GM19240 (cell line): ENCODE measurements at regions not wholly inside any gene's neighbourhood (a gene's known extent, or its start where the extent isn't known, plus 50 kb on each side); places are given as distances from the start of the nearest gene placed in this dataset.
"Not testable (repeated sequence)": the region's sequence is repeated elsewhere in the genome, so short reads cannot be mapped to it uniquely, and the experiment has no call there.

ENCODE experiments used
- DNase-seq: peaks from one replicate; pipeline ENCODE4 v3.0.0; 2011; ENCODE audit warnings: low spot score; ENCODE audit not compliant: insufficient read length

DNA sequence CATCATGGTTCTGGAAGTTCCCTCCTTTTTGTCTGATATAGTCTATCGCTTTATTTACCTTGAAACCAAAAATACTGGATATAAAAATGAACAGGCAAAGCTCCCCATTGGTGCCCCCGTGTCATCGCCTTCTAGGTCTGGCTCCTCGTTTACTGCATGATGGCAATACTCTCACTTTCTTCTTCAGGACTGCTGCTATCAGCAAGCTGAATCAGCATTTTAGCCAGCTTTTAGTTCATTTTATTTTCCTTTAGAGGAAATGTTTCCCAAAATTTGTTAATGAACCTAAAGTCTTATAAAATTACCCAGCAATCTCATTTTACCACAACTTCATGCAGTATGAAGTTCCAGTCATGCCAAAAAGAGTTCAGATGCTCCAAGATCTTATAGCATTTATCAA lies 80.5 kb downstream of the ZIC3 start:
- DNase-seq = no peak

DNA sequence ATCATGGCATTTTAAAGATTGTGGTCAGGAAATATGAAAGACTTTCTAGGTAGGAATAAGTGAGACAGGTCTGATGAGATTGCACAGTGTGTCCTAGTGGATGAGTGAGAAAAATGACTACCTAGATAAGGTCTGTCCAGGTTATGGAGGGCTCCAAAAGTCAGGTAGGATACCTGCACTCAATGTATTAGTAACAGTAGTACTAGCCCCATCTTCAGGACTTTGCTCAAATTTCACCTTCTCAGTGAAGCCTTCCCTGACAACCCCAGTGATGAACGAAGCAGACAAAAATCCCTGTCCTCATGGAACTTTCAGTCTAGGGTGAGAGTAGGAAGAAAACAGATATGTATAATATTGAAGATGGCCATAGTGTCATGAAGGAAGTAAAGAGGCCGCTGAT lies 85.7 kb downstream of the ZIC3 start:
- no peak for DNase-seq

DNA sequence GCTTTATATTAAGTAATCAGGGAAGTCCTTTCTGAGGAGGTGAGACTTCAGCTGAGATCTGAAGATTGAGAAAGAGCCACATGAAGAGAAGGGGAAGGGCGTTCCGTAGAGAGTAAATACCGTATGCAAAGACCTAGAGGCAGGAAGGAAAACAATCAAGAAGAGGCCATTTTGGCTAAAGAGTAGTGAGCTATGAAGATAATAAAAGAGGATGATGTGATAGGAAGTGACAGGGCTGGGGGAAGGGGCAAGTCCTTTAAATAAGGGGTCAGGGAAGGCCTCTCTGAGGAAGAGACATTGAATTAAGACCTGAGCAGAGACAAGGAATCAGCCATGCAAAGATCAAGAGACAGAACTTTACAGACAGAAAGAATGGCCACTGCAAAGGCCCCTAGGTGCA lies 86.2 kb downstream of the ZIC3 start:
- DNase-seq = no peak

DNA sequence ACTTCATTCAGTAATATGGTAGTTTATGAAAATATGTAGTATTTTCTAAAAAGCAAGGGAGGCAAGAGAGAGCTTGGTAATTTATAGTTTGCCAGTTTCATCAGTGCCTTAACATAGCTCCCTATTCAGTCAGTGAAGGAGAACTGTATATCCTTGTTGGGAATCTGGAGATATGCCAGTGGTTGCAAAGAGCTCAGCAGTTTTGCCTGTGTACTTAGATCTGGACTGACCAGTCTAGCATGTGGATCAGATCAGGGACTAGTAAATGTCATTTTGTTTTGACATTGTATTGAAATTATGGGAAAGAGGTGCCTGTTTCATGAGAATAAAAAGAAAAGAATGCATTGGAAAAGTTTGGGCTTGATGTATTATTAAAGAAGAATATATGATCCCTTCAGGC lies 88.6 kb downstream of the ZIC3 start:
- no peak for DNase-seq

DNA sequence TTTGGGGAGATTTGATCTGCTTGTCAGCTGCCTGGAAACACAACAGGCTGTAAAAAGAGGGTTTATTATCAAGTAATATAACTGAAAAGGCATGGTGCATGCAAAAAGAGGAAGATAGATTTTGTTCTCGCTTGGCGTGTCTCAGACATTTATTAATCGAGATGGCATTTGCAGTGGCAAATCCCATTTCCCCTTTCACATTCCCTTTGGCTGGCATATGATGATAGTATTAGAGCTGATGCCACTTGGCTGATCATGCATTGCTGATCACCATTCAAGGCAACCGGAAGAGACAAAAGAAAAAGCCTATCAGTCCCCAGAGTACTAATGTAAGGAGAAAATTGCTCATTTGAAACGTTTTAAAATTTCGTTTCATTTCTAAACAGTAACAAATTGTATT lies 101.8 kb downstream of the ZIC3 start:
- no peak for DNase-seq

DNA sequence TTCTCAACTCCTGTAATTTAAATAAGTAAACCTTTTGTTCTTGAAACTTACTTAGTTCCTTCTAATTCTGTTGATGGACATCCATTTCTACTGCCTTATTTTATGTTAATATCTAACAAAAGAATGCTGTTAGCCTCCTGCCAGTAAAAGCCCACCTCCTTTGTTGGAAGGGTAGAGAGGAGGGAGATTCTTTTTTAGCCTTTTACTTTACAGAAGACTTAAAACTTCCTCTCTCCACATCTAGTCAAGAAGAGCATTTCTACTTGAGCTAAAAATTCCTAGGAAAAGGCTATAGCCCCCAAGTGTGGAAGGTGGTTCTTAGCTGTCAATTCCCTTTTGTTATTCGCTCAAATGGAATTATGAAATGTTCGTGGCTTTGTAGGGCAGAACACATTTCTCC lies 118.7 kb downstream of the ZIC3 start:
- no peak for DNase-seq

DNA sequence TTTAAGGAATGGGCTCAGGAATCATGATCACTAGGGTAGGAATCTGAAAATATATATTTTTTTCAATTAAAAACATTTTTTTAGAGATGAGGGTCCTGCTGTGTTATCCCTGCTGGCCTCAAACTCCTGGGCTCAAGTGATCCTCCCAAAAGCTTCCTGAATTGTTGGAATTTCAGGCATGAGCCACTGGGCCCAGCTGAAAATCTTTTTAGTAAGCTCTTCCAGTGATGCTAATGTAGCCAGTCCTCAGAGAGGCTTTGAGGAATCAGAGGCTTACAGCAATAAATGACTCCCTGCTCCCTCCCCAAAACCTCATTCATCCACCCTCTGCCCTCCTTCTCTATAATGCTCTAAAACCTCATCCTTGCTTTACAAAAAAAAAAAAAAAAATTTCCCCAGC lies 129.5 kb downstream of the ZIC3 start:
- no peak for DNase-seq

DNA sequence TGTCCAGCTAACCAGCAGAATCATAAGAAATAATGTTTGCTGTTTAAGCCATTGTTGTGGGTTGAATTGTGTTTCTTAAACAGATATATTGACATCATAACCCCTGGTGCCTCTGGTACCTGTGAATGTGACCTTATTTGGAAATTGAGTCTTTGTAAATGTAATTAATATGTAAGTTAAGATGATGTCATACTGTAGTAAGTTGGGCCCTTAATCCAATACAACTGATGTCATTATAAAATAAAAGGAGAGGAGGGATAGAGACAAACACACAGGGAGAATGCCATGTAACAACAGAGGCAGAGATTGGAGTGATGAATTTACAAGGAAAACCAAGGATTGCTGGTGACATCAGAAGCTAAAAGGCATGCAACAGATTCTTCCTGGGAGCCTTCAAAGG lies 141.4 kb downstream of the ZIC3 start:
- no peak for DNase-seq

DNA sequence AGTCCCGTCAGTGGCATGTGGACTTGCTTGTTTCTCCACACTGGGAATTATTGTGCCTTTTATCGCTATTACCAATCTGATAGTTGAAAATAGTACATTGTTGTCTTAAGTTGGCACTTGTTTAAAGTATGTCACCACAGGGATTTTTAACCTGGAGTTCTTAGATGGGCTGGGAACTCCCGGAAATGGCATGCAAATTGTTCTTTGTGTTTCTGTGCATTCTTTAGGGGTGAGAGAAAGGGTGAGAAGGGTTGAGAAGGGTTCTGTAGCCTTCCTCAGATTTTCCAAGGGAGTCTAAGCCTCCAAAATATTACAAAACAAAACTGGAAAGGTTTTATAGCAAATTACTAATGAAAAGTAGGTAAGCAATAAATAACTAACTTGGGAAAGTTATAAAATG lies 176.9 kb downstream of the ZIC3 start:
- DNase-seq = no peak

DNA sequence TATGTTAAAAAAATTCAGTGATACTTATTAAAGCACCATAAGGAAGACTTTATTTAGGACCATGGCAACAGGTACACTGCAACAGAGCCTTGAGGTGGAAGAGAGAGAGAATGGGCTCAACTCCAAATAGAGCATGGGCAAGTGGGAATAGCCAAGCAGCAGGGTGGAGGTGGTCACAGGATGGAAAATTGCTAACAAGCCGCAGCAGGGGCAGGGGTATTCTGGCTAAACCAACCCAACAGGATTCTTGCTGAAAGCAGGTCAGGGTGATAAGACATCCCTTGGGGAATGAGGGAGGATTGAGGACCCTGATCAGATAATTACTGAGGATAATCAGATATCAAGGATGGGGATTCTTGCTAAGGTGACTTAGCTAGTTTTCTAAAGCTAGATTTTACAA lies 177.5 kb downstream of the ZIC3 start:
- no peak for DNase-seq

DNA sequence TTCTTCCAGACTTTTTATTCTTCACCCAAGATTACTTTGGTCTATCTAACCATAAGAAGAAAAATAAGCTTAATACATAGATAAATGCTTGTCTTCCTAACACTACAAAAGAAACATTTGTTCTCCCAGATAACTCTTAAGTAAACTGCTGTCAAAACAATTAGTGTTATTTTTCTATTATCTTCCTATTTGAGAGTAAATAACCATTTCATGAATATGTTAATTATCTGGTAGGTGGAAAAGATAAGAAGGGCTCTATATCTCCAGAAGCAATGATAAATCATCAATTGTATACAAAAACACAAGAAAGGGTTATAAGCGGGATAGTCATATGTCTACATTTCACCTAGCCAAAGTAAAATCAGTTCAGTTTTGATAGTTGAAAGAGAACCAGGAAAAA lies 180.4 kb downstream of the ZIC3 start:
- no peak for DNase-seq

DNA sequence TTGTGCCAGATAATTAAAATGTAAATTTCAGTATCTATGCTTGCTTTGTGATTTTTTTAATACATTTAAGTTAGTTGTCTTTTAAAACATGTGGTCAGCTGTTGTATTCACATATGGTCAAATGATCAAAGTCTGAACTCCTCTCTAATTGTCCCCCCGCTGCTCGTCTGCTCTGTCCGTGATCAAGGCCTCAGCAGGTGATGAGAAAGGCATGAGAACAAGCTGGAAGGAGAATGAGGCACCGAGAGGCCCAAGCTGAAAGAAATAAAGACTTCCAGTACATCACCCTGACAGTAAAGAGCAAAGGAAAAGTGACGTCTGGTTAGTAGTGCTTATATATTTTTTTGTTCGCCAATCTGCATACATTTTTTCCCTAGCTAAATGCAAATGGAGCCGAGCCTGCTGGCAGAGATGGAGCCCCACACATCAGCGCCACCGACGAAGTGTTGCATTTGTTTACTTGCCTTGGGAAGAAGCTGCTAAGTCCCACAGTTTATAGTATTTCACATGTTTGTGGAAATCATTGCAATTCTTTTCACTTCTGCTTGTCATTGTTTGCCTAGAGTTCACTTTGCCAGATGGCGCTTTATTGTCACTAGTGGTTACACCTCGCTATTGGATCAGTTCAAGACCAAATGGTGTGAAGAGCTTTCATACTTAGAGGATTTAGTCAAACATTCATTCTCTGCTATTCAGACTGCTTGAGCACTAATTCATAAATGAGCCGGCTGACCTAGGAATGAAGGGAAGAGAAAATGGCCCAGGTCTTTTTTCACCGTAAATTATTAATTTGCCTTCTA lies 181.5 kb downstream of the ZIC3 start:
- no peak for DNase-seq

DNA sequence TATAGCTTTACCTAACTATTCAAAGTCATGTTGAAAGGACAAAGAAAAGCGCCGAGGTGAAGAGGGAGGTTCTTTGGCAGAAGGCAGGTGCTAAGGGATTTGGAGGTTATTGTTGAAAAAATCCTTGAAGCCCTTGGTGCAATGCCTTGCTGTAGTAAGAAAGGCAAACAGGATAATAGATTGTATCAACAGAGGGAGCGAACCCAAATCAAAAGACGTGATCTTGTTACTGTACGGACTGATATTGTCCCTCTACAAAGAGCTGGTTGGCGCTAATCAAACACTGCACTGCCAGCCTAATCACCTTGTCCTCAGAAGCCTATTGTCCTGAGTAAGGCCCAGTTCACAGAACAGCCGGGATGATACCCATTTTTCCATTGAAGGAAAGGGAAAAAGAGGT lies 182.9 kb downstream of the ZIC3 start:
- DNase-seq = no peak

DNA sequence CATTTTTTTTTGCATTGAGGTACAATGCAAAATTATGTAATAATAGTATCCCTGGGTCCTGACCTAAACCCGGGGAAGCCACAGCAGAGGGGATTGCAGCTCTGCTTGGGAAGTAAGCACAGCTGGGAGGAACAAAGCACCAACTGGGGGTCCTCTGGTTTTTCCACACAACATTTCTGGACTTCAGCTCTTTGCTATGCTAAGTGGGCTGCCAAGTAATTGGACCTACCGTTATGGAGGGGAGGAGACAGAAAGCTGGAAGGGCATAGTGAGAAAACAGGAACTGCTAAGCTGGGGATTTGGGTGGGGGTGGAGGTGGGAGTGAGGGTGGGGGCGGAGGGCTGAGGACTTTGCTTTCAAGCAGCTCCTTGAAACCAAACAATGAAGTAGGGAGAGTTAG lies 183.3 kb downstream of the ZIC3 start:
- no peak for DNase-seq

DNA sequence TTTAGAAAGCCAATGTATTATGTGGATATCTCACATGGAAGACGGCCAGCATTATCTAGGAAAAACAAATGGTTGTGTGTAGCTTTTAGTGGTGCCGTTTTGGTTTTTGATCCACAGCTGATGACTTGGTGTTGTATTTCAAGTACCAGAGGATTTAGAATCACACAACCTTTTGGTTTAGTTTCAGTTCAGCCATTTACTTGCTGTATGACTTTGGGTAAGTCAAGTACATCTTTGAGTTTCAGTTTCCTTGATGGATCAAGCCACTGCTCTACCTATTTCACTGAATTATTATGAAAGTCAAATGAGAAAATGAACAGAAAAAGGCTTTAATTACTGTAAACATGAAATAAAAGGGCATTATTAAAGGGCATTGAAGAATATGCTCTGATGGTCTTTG lies 205.6 kb downstream of the ZIC3 start:
- no peak for DNase-seq

DNA sequence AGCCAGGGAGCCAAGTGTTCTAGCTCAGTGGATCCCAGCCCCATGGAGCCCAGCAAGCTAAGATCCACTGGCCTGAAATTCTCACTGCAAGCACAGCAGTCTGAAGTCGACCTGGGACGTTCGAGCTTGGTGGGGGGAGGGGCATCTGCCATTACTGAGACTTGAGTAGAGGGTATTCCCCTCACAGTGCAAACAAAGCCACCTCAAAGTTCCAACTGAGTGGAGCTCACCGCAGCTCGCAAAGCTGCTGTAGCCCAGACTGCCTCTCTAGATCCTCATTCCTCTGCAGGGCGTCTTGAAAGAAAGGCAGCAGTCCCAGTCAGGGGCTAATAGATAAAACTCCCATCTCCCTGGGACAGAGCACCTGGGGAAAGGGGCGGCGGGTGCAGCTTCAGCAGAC lies 226.3 kb downstream of the ZIC3 start:
- DNase-seq = no peak

DNA sequence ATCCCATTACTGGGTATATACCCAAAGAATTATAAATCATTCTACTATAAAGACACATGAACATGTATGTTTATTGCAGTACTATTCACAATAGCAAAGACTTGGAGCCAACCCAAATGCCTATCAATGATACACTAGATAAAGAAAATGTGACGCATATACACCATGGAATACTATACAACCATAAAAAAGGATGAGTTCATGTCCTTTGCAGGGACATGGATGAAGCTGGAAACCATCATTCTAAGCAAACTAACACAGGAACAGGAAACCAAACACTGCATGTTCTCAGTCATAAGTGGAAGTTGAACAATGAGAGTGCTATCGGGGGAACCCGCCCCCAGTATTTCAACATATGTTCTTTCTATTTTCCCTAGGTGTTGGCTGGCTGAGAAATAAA lies 232.0 kb downstream of the ZIC3 start:
- not testable (repeated sequence) for DNase-seq

DNA sequence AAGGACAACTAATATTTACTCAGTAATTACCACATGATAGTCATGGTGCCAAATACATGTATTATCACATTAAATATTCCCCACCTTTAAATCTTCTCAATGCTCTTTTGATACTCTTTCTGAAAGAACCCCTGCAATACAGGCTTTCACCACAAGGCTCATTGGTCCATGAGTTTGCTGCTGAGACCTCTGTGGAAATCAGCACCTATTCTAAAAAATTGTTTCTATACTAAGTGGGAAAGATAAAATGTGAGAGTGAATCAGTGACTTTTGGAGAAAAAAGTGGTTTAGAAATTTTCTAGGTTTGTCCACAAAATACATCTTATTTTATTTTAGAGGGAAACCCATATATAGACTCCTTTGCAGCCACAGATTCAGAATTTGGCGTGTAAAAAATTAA lies 257.3 kb downstream of the ZIC3 start:
- DNase-seq = no peak

DNA sequence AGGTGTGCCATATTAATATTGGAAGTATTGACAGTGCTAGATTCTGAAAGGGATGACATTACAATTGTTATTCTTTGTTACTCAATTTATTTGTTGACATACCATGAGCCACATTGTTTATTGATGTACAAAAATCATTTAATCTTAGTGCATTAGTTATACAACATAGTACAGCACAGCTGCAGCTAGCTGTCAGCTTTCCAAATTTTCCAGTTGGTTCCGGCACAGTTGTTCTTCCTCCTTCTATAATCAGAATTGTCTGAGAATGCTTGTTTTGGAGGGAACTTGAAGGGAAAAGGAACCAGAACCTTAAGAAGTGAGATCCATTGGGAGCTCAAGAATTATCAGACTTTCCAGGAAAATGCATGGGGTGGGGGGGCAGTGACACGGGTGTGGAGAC lies 281.4 kb downstream of the ZIC3 start:
- DNase-seq = no peak

DNA sequence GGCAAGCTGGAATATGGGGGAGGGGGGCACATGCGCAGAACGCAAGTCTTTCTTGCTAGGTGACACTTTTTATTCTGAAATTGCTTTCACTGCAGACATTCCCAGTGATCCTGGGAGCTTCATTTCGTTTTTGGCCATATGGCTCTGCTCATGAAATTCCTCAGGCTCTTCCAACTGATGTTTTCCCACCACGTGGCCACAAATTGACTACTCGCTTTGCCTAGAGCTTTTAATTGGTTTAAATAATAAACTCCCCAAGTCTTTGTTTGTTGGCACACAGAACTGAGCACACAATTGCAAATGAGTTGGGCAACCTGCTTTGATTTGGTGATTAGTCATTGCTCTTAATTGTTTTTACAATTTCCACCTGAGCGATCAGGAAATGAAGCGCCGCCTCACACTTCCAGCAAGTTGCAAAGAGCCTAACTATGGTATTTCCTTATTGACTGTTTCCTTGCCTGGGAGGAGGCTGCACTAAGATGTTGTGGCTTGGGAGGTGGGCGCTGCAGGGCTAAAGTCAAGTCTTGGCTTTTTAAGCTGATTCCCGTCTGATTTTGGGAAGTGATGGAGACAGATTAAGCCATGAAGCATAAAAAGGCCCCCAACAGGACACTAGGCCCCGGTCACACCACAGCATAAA lies 282.5 kb downstream of the ZIC3 start:
- no peak for DNase-seq

DNA sequence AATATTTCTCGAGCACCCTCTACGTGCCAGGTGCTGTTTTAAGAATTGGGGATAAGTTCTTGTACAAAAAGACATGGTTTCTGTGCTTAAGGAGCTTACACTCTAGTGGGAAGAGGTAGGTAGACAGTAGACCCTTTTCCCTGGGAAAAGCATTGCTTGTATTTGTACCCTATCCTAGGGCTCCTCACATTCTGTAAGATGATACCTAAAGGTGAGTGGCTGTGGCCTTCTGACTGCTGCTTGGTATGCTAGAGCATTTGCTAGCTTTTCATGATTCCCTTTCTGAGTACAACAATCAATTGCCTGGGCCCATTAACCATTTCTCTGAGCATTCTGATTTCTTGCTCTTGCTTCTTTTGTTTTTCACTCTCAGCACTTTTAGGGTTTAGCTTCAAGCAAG lies 286.6 kb downstream of the ZIC3 start:
- no peak for DNase-seq

DNA sequence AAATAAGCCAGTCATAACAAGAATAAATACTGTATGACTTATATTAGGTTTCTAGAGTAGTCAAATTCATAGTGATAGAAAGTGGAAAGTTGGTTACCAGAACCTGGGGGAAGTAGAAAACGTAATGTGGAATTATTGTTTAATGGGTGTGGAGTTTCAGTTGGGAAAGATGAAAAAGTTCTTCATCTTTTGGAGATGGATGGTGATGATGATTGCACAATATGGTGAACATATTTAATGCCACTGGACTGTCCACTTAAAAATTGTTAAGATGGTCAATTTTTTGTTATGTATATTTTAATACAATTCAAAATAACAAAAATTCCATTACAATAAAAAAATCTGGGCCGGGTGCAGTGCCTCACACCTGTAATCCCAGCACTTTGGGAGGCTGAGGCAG lies 289.6 kb downstream of the ZIC3 start:
- DNase-seq = no peak

DNA sequence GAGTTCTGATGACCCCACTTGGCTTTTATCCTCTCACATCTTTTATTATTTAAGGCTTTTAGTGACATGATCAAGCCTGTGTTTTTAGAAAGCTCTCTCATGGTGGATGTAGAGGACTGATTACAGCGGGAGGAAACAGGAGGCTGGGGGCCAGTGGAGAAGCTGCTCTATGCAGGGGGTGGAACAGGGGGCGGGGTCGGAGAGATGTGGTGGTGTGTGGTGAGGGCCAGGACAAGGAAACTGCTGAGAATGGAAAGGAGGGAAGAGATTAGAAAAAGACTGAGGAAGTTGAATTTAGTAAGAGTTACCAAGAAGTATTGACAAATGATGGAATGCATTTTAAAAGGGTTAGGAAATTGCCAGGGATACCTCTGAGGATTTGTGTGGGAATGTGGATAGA lies 292.2 kb downstream of the ZIC3 start:
- DNase-seq = no peak
